Osteocyte (in vitro differentiated cells): ENCODE measurements at regions not wholly inside any gene's neighbourhood (a gene's known extent, or its start where the extent isn't known, plus 50 kb on each side); places are given as distances from the start of the nearest gene placed in this dataset.

Experiments
- DNase-seq: peaks from one replicate; pipeline ENCODE4 v3.0.0; 2021; ENCODE audit warnings: mixed read lengths; ENCODE audit not compliant: unreplicated experiment; ENCODE audit errors: extremely low spot score
- H3K27ac Mint-ChIP-seq: one replicate; pipeline ENCODE4 v1.8.0; 2021; ENCODE audit warnings: mild to moderate bottlenecking, mixed read lengths; ENCODE audit not compliant: unreplicated experiment
- H3K27me3 Mint-ChIP-seq: one replicate; pipeline ENCODE4 v1.8.0; 2021; ENCODE audit warnings: mixed read lengths; ENCODE audit not compliant: unreplicated experiment
- H3K36me3 Mint-ChIP-seq: one replicate; pipeline ENCODE4 v1.8.0; 2021; ENCODE audit warnings: mixed read lengths; ENCODE audit not compliant: unreplicated experiment
- H3K4me1 Mint-ChIP-seq: one replicate; pipeline ENCODE4 v1.8.0; 2021; ENCODE audit warnings: mixed read lengths; ENCODE audit not compliant: unreplicated experiment
- H3K4me3 Mint-ChIP-seq: one replicate; pipeline ENCODE4 v1.8.0; 2021; ENCODE audit warnings: mild to moderate bottlenecking, moderate library complexity, mixed read lengths; ENCODE audit not compliant: unreplicated experiment
- H3K9me3 Mint-ChIP-seq: one replicate; pipeline ENCODE4 v1.8.0; 2021; ENCODE audit warnings: mixed read lengths; ENCODE audit not compliant: unreplicated experiment
- CTCF ChIP-seq: fragments of 200-600 bp; sonication (generic); IDR thresholded peaks from 2 replicates; pipeline ENCODE4 v1.5.0; 2021; ENCODE audit warnings: antibody characterized with exemption, mild to moderate bottlenecking, moderate library complexity

GRCh38 chr3:147572970-147573340 is 163.8 kb downstream of the ZIC1 start:
- TF ChIP-seq CTCF, result no peak

DNA sequence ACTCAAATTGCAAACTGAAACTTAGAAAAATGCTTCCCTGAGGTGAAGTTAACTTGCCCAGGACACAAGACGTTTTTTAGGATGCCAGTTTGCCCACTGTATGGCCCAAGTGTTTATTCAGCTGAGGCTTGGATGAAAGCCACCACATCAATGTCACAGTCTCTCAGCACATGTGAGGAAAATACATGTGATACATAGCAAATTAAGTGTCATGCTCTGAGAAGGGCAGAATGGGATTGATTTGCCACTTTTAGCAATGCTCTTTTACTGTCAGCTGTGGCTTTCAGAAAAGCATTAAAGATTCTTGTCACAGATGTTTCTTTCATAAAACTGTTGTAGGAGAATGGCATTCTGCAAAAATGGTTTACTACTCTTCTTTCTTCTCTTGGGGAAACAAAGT is 165.5 kb downstream of the ZIC1 start:
- Mint-ChIP-seq H3K9me3 (no peaks in the 10 kb centered on the region), H3K36me3 (peaks cover 2% of the 10 kb centered on the region), H3K4me1 (peaks cover 31% of the 10 kb centered on the region), H3K27ac (peak overlapping the region; percentile 56), H3K4me3 (no peak overlapping the region), H3K27me3 (no peaks in the 10 kb centered on the region)
- TF ChIP-seq CTCF, result no peak
- no peak for DNase-seq

More at GRCh38 chr3:147572970-147573340, 163.8 kb downstream of the ZIC1 start:
- H3K36me3 Mint-ChIP-seq, result peaks cover 2% of the 10 kb centered on the region
- H3K9me3 Mint-ChIP-seq, result no peaks in the 10 kb centered on the region
- H3K4me1 Mint-ChIP-seq, result peaks cover 31% of the 10 kb centered on the region
- no peaks in the 10 kb centered on the region for H3K27me3 Mint-ChIP-seq
- H3K4me3 Mint-ChIP-seq, result no peak overlapping the region
- DNase-seq, result no peak
- H3K27ac Mint-ChIP-seq, result no peak overlapping the region

DNA sequence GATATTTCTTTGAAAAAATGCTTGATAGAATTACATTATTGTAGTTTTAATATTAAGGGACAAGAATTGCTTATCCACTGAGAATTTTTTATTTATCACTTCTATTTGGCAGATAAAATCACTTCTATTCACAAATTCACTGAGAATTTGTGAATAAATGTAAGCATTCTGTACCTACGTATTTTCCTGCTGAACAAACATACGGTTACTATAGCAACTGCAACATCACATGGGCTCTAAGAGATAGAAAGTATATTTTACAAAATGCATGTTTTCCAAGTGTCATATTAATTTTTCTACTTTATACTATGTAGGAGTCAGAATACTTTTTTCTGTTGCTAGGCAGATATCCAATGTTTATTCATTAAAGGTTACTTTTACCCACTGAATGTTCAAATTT is 166.2 kb downstream of the ZIC1 start:
- Mint-ChIP-seq H3K36me3 (peaks cover 2% of the 10 kb centered on the region), H3K27me3 (no peaks in the 10 kb centered on the region)

GRCh38 chr3:147582642-147583041 is 173.5 kb downstream of the ZIC1 start:
- DNase-seq, result no peak
- no peak overlapping the region for H3K4me3 Mint-ChIP-seq
- TF ChIP-seq CTCF, result no peak
- no peaks in the 10 kb centered on the region for H3K9me3 Mint-ChIP-seq
- H3K36me3 Mint-ChIP-seq, result no peaks in the 10 kb centered on the region
- H3K27ac Mint-ChIP-seq, result no peak overlapping the region
- no peaks in the 10 kb centered on the region for H3K27me3 Mint-ChIP-seq
- peaks cover 7% of the 10 kb centered on the region for H3K4me1 Mint-ChIP-seq

More for the DNA sequence above, 166.2 kb downstream of the ZIC1 start:
- no peak for DNase-seq
- H3K27ac Mint-ChIP-seq, result no peak overlapping the region
- TF ChIP-seq CTCF, result no peak
- no peaks in the 10 kb centered on the region for H3K9me3 Mint-ChIP-seq
- H3K4me3 Mint-ChIP-seq, result no peak overlapping the region
- H3K4me1 Mint-ChIP-seq, result peaks cover 31% of the 10 kb centered on the region

GRCh38 chr3:147589016-147589415 is 179.9 kb downstream of the ZIC1 start:
- H3K4me1 Mint-ChIP-seq, result peaks cover 12% of the 10 kb centered on the region
- H3K36me3 Mint-ChIP-seq, result no peaks in the 10 kb centered on the region
- no peak for TF ChIP-seq CTCF
- no peak overlapping the region for H3K4me3 Mint-ChIP-seq
- no peak overlapping the region for H3K27ac Mint-ChIP-seq
- no peak for DNase-seq
- H3K27me3 Mint-ChIP-seq, result no peaks in the 10 kb centered on the region
- peaks cover 7% of the 10 kb centered on the region for H3K9me3 Mint-ChIP-seq
